HG03460 (cell line): ENCODE measurements at regions not wholly inside any gene's neighbourhood (a gene's known extent, or its start where the extent isn't known, plus 50 kb on each side); places are given as distances from the start of the nearest gene placed in this dataset.
A peak's percentile ranks its signal among the peaks of the same experiment; 100 is the strongest.
"Not testable (repeated sequence)": the region's sequence is repeated elsewhere in the genome, so short reads cannot be mapped to it uniquely, and the experiment has no call there.

Experiments used
- ATAC-seq: cut with Tn5 transposase; IDR thresholded peaks from one replicate; pipeline ENCODE4 v1.9.1; 2021; ENCODE audit not compliant: unreplicated experiment

DNA sequence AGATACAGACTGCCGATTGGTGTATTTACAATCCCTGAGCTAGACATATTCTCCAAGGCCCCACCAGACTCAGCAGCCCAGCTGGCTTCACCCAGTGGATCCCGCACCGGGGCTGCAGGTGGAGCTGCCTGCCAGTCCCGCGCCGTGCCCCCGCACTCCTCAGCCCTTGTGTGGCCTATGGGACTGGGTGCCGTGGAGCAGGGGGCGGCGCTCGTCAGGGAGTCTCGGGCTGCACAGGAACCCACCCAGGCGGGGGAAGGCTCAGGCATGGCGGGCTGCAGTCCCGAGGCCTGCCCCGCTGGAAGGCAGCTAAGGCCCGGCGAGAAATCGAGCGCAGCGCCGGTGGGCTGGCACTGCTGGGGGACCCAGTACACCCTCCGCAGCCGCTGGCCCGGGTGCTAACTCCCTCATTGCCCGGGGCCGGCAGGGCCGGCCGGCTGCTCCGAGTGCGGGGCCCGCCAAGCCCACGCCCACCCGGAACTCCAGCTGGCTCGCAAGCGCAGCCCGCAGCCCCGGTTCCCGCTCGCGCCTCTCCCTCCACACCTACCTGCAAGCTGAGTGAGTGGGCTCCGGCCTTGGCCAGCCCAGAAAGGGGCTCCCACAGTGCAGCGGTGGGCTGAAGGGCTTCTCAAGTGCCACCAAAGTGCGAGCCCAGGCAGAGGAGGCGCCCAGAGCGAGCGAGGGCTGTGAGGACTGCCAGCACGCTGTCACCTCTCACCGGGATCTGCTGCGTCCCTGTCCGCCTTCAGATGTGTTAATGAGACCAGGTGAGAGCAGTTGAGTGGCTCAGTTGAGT lies 137.8 kb upstream of the LCORL start:
- not testable (repeated sequence) for ATAC-seq

DNA sequence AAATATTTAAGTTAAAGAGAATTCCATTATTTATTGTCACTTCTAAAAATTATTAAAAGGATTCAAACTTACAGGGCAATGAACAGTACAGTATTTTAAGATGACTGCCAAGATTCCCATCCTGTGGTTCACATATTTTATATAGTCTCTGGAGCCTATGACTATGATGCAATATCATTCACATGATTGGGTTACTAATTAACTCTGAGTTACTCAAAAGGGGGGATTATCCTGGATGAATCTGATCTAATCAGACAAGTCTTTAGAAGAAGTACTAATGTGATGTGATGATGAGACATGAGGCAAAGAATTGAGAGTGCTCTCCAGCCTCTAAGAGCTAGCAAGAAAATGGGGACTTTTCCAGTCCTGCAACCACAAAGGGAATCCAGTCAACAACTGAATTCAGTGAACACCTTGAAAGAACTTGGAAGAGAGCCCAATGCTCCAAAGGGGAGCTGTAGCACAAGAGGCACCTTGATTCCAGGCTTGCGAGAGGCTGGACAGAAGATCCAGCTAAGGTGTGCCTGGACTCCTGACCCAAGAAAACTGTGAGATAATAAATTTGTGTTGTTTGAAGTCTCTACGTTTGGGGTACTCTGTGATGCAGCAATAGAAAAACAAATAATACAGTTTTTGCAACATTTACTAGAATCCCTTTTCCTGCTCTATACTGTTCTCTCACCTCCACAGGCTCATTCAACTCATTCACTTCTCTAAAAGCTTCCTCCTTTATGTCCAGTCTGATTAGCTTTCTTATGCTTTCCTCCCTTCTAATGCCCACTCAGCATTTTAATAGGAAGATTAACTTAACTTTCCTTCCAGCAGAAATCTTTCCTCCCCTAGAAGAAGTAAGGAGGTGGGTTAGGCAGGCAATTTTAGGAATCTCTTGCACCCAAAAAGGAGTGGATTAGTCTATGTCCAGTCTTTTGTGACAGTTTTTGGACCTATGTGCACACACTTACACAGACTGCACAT lies 133.8 kb upstream of the LCORL start:
- no peak for ATAC-seq

- ATAC-seq: no peak
Measured at GRCh38 chr4:18138076-18138665, 116.6 kb upstream of the LCORL start.

DNA sequence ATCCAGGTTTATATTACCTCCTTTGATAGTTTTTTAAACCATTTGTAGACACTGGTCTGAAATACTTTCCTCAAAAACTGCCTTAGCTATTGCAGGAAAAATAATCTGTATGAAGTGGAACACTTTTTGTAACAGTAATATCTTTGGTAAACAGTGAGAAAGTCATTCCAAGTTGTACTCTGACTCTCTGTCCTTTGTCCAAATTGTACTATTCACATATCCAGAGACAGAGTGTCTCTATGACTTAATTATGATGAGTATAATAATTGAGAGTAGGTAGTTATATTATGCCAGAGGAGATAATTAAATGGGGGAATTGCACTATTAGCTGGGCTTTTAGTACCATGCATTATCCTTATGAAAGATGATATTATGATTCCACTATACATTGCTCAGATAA lies 112.6 kb upstream of the LCORL start:
- no peak for ATAC-seq

GRCh38 chr4:18130256-18130655 lies 108.7 kb upstream of the LCORL start:
- no peak for ATAC-seq

DNA sequence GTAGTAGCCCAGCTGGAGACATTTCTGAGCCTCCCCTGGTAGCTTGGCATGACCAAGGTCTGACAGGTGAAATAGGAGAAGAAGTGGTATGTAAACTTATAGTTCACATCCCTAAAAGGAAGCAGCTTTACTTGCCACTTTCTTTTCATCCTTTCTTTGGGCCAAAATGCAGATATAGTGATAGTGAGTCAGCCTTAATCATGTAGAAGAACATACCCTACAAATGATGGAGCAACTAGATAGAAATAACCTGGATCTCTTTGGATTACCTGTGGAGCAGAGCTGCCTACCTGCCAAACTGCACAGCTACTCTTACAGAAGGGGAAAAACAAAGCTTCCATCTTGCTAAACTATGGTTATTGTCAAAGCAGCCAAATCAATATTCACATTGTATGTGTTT lies 106.7 kb upstream of the LCORL start:
- ATAC-seq: no peak

GRCh38 chr4:18127030-18127429 lies 105.5 kb upstream of the LCORL start:
- no peak for ATAC-seq

GRCh38 chr4:18113710-18114331 lies 92.3 kb upstream of the LCORL start:
- no peak for ATAC-seq

- ATAC-seq: no peak
Measured at GRCh38 chr4:18111081-18111480, 89.5 kb upstream of the LCORL start.

- ATAC-seq: no peak
Measured at GRCh38 chr4:18110099-18110498, 88.5 kb upstream of the LCORL start.

DNA sequence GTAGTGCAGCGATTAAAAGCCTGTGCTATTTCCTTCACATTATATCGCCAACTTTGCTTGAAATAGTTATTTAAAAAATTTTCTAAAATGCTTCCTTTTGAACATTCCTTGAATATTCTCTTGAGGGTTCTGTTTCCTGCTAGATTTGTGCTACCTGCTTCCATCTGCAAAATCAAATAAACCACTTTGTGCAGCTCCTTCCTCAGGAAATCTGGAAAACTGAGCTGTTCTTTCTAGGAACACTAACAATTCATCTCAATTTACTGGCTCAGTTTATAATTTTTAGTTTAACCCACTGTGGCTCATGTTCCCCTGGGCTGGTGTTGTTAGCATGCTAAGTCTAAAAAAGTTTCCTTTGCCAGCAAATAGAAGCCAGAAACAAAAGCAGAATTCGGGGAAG lies 88.1 kb upstream of the LCORL start:
- ATAC-seq: no peak

DNA sequence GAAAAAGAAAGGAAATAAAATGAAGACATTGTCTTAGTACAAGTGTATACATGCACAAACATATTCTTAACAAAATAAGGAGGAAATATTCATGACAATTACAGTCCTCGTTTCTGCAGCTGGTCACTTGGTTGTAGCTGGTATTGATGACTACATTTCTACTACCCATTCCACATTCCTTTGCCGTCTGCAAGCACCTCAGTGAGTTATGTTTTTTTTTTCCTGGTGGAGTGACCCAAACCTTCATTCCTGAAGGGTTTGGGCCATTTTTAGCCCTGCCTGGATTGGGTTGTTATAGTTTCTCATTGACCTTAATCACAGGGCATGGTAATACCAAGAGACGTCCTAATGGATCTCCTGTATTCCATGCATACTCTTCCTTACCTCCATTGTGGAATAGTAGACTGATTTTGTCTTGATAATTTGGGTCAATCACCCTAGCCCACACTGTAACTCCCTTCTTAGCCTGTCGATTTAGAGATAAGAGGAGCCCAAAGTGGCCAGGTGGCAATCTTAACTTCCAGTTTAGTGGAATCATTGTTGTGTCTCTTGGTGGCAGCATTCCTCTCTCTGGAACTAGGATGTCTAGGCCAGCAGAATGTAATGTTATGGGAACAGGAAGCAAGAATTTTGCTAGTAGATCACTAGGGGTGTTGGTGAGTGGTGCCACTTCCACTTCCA lies 86.4 kb upstream of the LCORL start:
- ATAC-seq: not testable (repeated sequence)

DNA sequence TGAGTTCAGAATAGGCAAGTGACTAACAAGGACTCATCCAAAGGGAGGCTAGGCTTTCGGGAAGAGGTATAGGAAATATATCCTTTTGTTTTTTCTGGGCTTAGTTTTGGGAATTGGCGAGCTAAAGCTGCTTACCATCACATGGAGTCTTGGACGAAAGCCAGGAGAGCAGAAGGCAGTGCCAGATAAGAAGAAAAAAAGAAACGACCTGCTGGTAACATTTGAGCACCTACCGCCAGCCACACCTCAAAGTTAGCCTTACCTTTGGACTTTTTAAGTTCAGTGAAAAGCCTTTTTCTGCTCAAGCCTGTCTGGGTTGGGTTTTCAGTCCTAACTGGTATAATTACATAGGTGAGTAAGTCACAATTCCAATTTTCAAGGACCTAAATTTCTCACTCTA lies 85.1 kb upstream of the LCORL start:
- no peak for ATAC-seq

- ATAC-seq: peak; percentile 72
Measured at GRCh38 chr4:18105030-18106011, 83.8 kb upstream of the LCORL start.

DNA sequence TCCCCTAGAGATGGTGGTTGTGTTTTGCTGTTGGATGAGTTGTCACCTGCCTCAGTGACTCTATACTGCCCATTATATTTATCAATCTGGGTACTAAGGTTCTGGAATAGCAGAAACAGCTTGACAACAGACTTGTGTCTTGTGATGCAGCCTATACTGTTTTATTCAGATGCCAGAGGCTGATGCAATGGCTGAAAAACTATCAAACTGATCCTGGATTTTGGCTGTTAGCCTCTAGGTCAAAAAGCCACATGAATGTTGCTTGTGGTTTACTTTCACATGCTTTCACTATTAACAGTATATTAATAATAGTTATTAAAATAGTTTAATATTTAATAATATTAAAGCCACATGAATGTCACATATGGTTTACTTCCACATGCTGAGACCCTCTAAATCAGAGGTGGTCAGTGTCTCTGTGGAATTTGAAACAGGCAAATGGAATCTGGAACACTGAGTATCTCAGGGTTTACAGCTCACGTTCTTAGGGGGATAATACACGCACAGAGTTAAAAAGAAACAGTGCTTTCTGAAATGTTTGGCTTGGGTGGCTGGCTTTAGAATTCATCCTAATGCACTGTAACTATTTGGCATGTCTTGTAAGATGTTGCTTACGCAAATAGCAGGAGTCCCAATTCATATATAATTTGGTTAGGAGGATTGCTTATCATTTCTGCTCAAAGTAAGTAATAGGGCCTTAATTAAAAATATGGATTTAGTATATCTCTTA lies 82.5 kb upstream of the LCORL start:
- ATAC-seq: no peak

DNA sequence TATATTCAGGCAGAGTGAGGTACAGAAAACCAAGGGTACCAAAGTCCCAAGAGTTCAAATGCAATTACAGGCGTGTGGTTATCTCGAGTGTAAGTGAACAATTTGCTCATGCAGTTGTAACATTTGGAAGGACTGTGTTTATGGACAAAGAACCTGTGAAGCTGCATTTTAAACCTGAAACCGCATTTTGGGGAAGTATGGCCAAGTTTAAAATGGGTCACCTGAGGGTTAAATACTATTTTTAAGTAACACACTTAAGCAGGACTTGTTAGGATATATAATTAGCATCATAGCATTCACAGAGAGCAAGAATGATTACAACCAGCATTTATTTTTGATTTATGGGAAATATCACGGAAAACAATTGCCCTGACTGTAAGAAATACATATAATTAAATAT lies 79.1 kb upstream of the LCORL start:
- ATAC-seq: no peak

DNA sequence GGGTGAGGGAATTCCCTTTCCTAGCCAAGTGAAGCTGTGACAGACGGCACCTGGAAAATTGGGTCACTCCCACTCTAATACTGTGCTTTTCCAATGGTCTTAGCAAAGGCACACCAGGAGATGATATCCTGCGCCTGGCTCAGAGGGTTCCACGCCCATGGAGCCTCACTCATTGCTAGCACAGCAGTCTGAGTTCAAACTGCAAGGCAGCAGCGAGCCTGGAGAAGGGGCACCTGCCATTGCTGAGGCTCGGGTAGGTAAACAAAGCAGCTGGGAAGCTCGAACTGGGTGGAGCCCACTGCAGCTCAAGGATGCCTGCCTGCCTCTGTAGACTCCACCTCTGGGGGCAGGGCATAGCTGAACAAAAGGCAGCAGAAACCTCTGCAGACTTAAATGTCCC lies 68.9 kb upstream of the LCORL start:
- ATAC-seq: not testable (repeated sequence)

GRCh38 chr4:18082236-18082635 lies 60.7 kb upstream of the LCORL start:
- ATAC-seq: no peak

DNA sequence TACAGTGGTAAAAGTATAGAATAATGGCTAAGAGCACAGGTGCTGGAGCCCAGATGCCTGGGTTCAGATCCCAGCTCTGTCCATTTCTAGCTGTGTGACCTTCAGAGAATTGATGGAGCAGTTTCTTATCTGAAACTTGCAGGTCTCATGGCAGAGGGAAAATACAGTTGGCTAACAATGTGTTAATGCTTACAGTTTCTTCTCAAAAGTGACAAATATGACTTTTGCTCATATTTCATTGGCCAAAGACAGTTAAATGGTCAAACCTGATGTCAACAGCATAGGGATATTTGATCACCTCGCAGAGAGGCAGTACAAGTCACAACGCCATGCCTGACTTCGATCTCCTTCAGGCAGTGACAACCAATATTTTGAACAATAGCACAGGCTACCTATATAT lies 60.2 kb upstream of the LCORL start:
- ATAC-seq: no peak
